ENCODE measurements at regions not wholly inside any gene's neighbourhood (a gene's known extent, or its start where the extent isn't known, plus 50 kb on each side); places are given as distances from the start of the nearest gene placed in this dataset.

GRCh38 chr7:22874904-22875303 is 52.3 kb upstream of the TOMM7 start:
- no peak overlapping the region for H3K9ac ChIP-seq (ENCODE audit: insufficient read depth in 1 of 2, low read length in 2 of 2)
- H3K4me3 ChIP-seq = no peak overlapping the region
- peaks cover 0 to 2% (median 0%) of the 10 kb centered on the region in 5 donors for H3K4me1 ChIP-seq (ENCODE audit: control insufficient read depth in 5 of 5, insufficient read depth in 5 of 5, low read length in 5 of 5)
- no peak overlapping the region for H3K27ac ChIP-seq (ENCODE audit: low read depth in 1 of 2, low read length in 1 of 2)
- H3K36me3 ChIP-seq (ENCODE audit: control insufficient read depth in 4 of 4, insufficient read depth in 4 of 4, low read length in 4 of 4) = no peaks in the 10 kb centered on the region
- TF ChIP-seq CTCF (IDR thresholded peaks at IDR 0.05; ENCODE audit: control extremely low read depth, extremely low read depth) = no peak
- no peaks in the 10 kb centered on the region for H3K9me3 ChIP-seq (ENCODE audit: control insufficient read depth in 4 of 4, insufficient read depth in 3 of 4, low read length in 3 of 4)
- no peak for DNase-seq
- no peaks in the 10 kb centered on the region for H3K27me3 ChIP-seq (ENCODE audit: control insufficient read depth in 3 of 3, insufficient read depth in 3 of 3, low read length in 2 of 3)
- ATAC-seq (ENCODE audit: insufficient read depth, low FRiP score) = no peak
- WGBS, 2 donors = 84 to 85% methylated on average over 9 of the region's 9 CpGs
